Ovary (tissue), 7 donors: ENCODE measurements at regions not wholly inside any gene's neighbourhood (a gene's known extent, or its start where the extent isn't known, plus 50 kb on each side); places are given as distances from the start of the nearest gene placed in this dataset.

Experiments used
- DNase-seq, 5 donors: peaks; one replicate each; pipeline ENCODE4 v3.0.0-alpha.2; 2019 to 2020
- H3K27ac ChIP-seq, 2 donors: fragments of 200-600 bp; one replicate each; pipeline versions ENCODE4 v1.5.1 to v1.8.0; 2019 to 2022
- H3K27me3 ChIP-seq: fragments of 200-600 bp; one replicate; pipeline ENCODE4 v1.8.0; 2022
- H3K36me3 ChIP-seq: fragments of 200-600 bp; sonication (generic); one replicate; pipeline ENCODE4 v1.5.1; 2019
- H3K4me1 ChIP-seq: one replicate; pipeline ENCODE4 v1.8.1; 2013; ENCODE audit warnings: mild to moderate bottlenecking, moderate library complexity; ENCODE audit not compliant: insufficient read depth
- H3K4me3 ChIP-seq: fragments of 200-600 bp; sonication (generic); one replicate; pipeline ENCODE4 v1.5.1; 2017
- H3K9me3 ChIP-seq, 2 donors: fragments of 200-600 bp in 1 of 2; sonication (generic) in 1 of 2; one replicate each; pipeline versions ENCODE4 v1.5.1 to v1.8.1; 2013 to 2019; ENCODE audit warnings: mild to moderate bottlenecking in 1 of 2, moderate library complexity in 1 of 2
- CTCF ChIP-seq, 3 donors: fragments of 450-650 bp in 2 of 3; fragments of 200-600 bp in 1 of 3; IDR thresholded peaks; one replicate each; pipeline versions ENCODE4 v1.5.1 to v1.8.0; 2016 to 2022; ENCODE audit warnings: antibody characterized with exemption in 3 of 3, mild to moderate bottlenecking in 1 of 3
- EP300 ChIP-seq: sonication (generic); formaldehyde crosslinking; IDR thresholded peaks from one replicate; pipeline ENCODE4 v1.6.1; 2017; ENCODE audit warnings: antibody characterized with exemption
- POLR2A ChIP-seq: fragments of 450-650 bp; IDR thresholded peaks from one replicate; pipeline ENCODE4 v1.6.1; 2017; ENCODE audit warnings: antibody characterized with exemption, mild to moderate bottlenecking, moderate library complexity
- WGBS, 3 donors: extraction: QIAGEN DNeasy Blood & Tissue Kit in 1 of 3; methylation state at CpG; one replicate each; pipeline versions ENCODE4 v1.1.5 to v1.1.7; 2013 to 2017; 5-methylcytosine and 5-hydroxymethylcytosine counted together
- intact Hi-C, 4 donors: fragments of 100-400 bp; cut with DNase I; formaldehyde crosslinking; loops; one replicate each; pipeline versions ENCODE4 v1.11.0 to v1.15.1; 2022 to 2023
- donor health status: DM: no; HTN: no; CAD: no; lungs with moderate emphysema.
- donor health status: DM: no; HTN: no; CAD: no.
- donor health status: Bipolar disorder and iron deficiency.
- donor health status: DM: no; HTN: no; CAD: no.
- donor health status: DM: yes; HTN: yes; CAD: no.

- H3K4me3 ChIP-seq = no peak overlapping the region
- no peaks in the 10 kb centered on the region for H3K36me3 ChIP-seq
- H3K27me3 ChIP-seq = no peaks in the 10 kb centered on the region
- no peak for DNase-seq
- no peaks in the 10 kb centered on the region for H3K9me3 ChIP-seq
- TF ChIP-seq POLR2A (no peak), CTCF (IDR thresholded peaks at IDR 0.05) (no peak), EP300 (no peak)
- no peak overlapping the region for H3K27ac ChIP-seq
- intact Hi-C loops = loop anchor here in 2 of 4 donors (10.0 kb wide), 1 partner anchor 153 kb away; no protein-coding TSS in a partner anchor
- 76 to 81% (median 80%) methylated on average over 5 of the region's 5 CpGs for WGBS, 3 donors
- H3K4me1 ChIP-seq = no peaks in the 10 kb centered on the region
Observed at GRCh38 chr10:114708084-114708483, 50.0 kb upstream of the ABLIM1 start.

GRCh38 chr10:114708717-114709335, 50.8 kb upstream of the ABLIM1 start:
- Histone ChIP-seq H3K9me3 (no peaks in the 10 kb centered on the region), H3K36me3 (no peaks in the 10 kb centered on the region), H3K27me3 (no peaks in the 10 kb centered on the region), H3K4me1 (no peaks in the 10 kb centered on the region), H3K4me3 (no peak overlapping the region), H3K27ac (no peak overlapping the region)
- DNase-seq = no peak
- TF ChIP-seq EP300 = no peak
- no peak for TF ChIP-seq POLR2A
- intact Hi-C loops = loop anchor here in 2 of 4 donors (10.0 kb wide), 1 partner anchor 154 kb away; no protein-coding TSS in a partner anchor
- WGBS, 3 donors = 75 to 89% (median 87%) methylated on average over 5 of the region's 5 CpGs

- WGBS, 3 donors = 87 to 94% (median 93%) methylated on average over 2 of the region's 2 CpGs
- intact Hi-C loops = loop anchor here in 2 of 4 donors (10.0 kb wide), 1 partner anchor 155 kb away; no protein-coding TSS in a partner anchor
- no peak overlapping the region for H3K27ac ChIP-seq
Observed at GRCh38 chr10:114709984-114710383, 51.9 kb upstream of the ABLIM1 start.

GRCh38 chr10:114711176-114711868, 53.2 kb upstream of the ABLIM1 start:
- intact Hi-C loops = no loop called here
- H3K9me3 ChIP-seq = no peaks in the 10 kb centered on the region
- H3K4me3 ChIP-seq = no peak overlapping the region
- no peaks in the 10 kb centered on the region for H3K36me3 ChIP-seq
- TF ChIP-seq CTCF (IDR thresholded peaks at IDR 0.05) (no peak), EP300 (no peak), POLR2A (no peak)
- H3K27me3 ChIP-seq = no peaks in the 10 kb centered on the region
- peaks cover 9% of the 10 kb centered on the region for H3K4me1 ChIP-seq
- no peak for DNase-seq
- WGBS, 3 donors = 97 to 98% (median 97%) methylated on average over 5 of the region's 5 CpGs
- H3K27ac ChIP-seq = no peak overlapping the region

More at GRCh38 chr10:114709984-114710383, 51.9 kb upstream of the ABLIM1 start:
- Histone ChIP-seq H3K9me3 (no peaks in the 10 kb centered on the region), H3K27me3 (no peaks in the 10 kb centered on the region), H3K4me3 (no peak overlapping the region), H3K4me1 (peaks cover 5% of the 10 kb centered on the region), H3K36me3 (no peaks in the 10 kb centered on the region)
- DNase-seq = no peak
- TF ChIP-seq POLR2A (no peak), EP300 (no peak), CTCF (IDR thresholded peaks at IDR 0.05) (no peak)

GRCh38 chr10:114711869-114712250, 53.8 kb upstream of the ABLIM1 start:
- 96 to 98% (median 97%) methylated on average over 7 of the region's 7 CpGs for WGBS, 3 donors
- Histone ChIP-seq H3K4me1 (peaks cover 9% of the 10 kb centered on the region), H3K36me3 (no peaks in the 10 kb centered on the region), H3K9me3 (no peaks in the 10 kb centered on the region), H3K4me3 (no peak overlapping the region), H3K27me3 (no peaks in the 10 kb centered on the region), H3K27ac (no peak overlapping the region)
- TF ChIP-seq POLR2A = no peak
- no peak for TF ChIP-seq CTCF (IDR thresholded peaks at IDR 0.05)
- TF ChIP-seq EP300 = no peak
- no peak for DNase-seq
- intact Hi-C loops = no loop called here
